DMS79 (cell line): ENCODE measurements at regions not wholly inside any gene's neighbourhood (a gene's known extent, or its start where the extent isn't known, plus 50 kb on each side); places are given as distances from the start of the nearest gene placed in this dataset.
"Not testable (repeated sequence)": the region's sequence is repeated elsewhere in the genome, so short reads cannot be mapped to it uniquely, and the experiment has no call there.

Experiments
- DNase-seq: peaks from one replicate; lab custom pipeline; 2025; lab: John Stamatoyannopoulos, UW

GRCh38 chr2:23026671-23027070 is 358.3 kb upstream of the KLHL29 start:
- DNase-seq, result no peak

- no peak for DNase-seq
Measured at GRCh38 chr2:23027396-23027795, 357.6 kb upstream of the KLHL29 start.

- DNase-seq, result no peak
Measured at GRCh38 chr2:23028106-23028505, 356.9 kb upstream of the KLHL29 start.

- DNase-seq, result no peak
Measured at GRCh38 chr2:23029111-23029510, 355.9 kb upstream of the KLHL29 start.

- DNase-seq, result no peak
Measured at GRCh38 chr2:23029951-23030350, 355.0 kb upstream of the KLHL29 start.

GRCh38 chr2:23034996-23035395 is 350.0 kb upstream of the KLHL29 start:
- no peak for DNase-seq

- DNase-seq, result no peak
Measured at GRCh38 chr2:23036629-23037028, 348.4 kb upstream of the KLHL29 start.

GRCh38 chr2:23037596-23037995 is 347.4 kb upstream of the KLHL29 start:
- DNase-seq, result no peak

- DNase-seq, result no peak
Measured at GRCh38 chr2:23041443-23041842, 343.5 kb upstream of the KLHL29 start.

- DNase-seq, result no peak
Measured at GRCh38 chr2:23042216-23042906, 342.6 kb upstream of the KLHL29 start.

- no peak for DNase-seq
Measured at GRCh38 chr2:23050388-23050787, 334.6 kb upstream of the KLHL29 start.

- no peak for DNase-seq
Measured at GRCh38 chr2:23053601-23054000, 331.4 kb upstream of the KLHL29 start.

GRCh38 chr2:23055251-23055650 is 329.7 kb upstream of the KLHL29 start:
- DNase-seq, result no peak

GRCh38 chr2:23056846-23057245 is 328.1 kb upstream of the KLHL29 start:
- DNase-seq, result not testable (repeated sequence)

- no peak for DNase-seq
Measured at GRCh38 chr2:23058435-23058834, 326.5 kb upstream of the KLHL29 start.

- DNase-seq, result no peak
Measured at GRCh38 chr2:23065210-23065609, 319.8 kb upstream of the KLHL29 start.

- no peak for DNase-seq
Measured at GRCh38 chr2:23065936-23066335, 319.0 kb upstream of the KLHL29 start.

- no peak for DNase-seq
Measured at GRCh38 chr2:23066686-23067085, 318.3 kb upstream of the KLHL29 start.

GRCh38 chr2:23069156-23069555 is 315.8 kb upstream of the KLHL29 start:
- DNase-seq, result no peak

GRCh38 chr2:23069923-23070322 is 315.1 kb upstream of the KLHL29 start:
- no peak for DNase-seq

GRCh38 chr2:23073056-23073455 is 311.9 kb upstream of the KLHL29 start:
- DNase-seq, result no peak

- DNase-seq, result no peak
Measured at GRCh38 chr2:23073671-23074070, 311.3 kb upstream of the KLHL29 start.

GRCh38 chr2:23077596-23077995 is 307.4 kb upstream of the KLHL29 start:
- no peak for DNase-seq

GRCh38 chr2:23078784-23079434 is 306.1 kb upstream of the KLHL29 start:
- no peak for DNase-seq
